A673 (cell line): ENCODE measurements at regions not wholly inside any gene's neighbourhood (a gene's known extent, or its start where the extent isn't known, plus 50 kb on each side); places are given as distances from the start of the nearest gene placed in this dataset.

Source experiments
- BruUV-seq: library from RNA; stranded (reverse); fragments of 400-500 nt; replicated peaks from 2 replicates; lab custom pipeline; 2021; lab: Mats Ljungman, UMichigan
- CTCF ChIA-PET: fragments of 300-600 bp; sonication (Branson Sonifier 250); formaldehyde crosslinking; loops from one replicate; lab custom pipeline; 2022; ENCODE audit warnings: antibody characterized with exemption; lab: Charles Lee
- POLR2A ChIA-PET: fragments of 300-600 bp; sonication (Branson Sonifier 250); formaldehyde crosslinking; loops from one replicate; lab custom pipeline; 2022; ENCODE audit warnings: antibody characterized with exemption; ENCODE audit not compliant: low non-redundant PET; lab: Charles Lee
- DNase-seq: peaks from one replicate; pipeline ENCODE4 v3.0.0-alpha.2; 2015; ENCODE audit warnings: low spot score
- H3K27ac ChIP-seq: fragments of 200-600 bp; sonication (generic); 2 replicates; pipeline ENCODE4 v1.5.1; 2016; ENCODE audit warnings: mixed run types, low read depth, mild to moderate bottlenecking, mixed read lengths, antibody characterized with exemption, low read length; ENCODE audit not compliant: poor library complexity, severe bottlenecking
- H3K27me3 ChIP-seq: fragments of 200-600 bp; sonication (generic); replicated peaks from 2 replicates; pipeline ENCODE4 v1.6.1; 2017; ENCODE audit warnings: mixed run types, low read depth, mild to moderate bottlenecking, mixed read lengths, antibody characterized with exemption, low read length; ENCODE audit not compliant: insufficient read depth, poor library complexity
- H3K36me3 ChIP-seq: fragments of 200-600 bp; sonication (generic); 2 replicates; pipeline ENCODE4 v1.6.1; 2016; ENCODE audit warnings: mixed run types, mild to moderate bottlenecking, mixed read lengths, antibody characterized with exemption, low read length; ENCODE audit not compliant: insufficient read depth, poor library complexity, severe bottlenecking
- H3K4me1 ChIP-seq: fragments of 200-600 bp; sonication (generic); 2 replicates; pipeline ENCODE4 v1.6.1; 2017; ENCODE audit warnings: mixed run types, mild to moderate bottlenecking, mixed read lengths, antibody characterized with exemption, low read length; ENCODE audit not compliant: insufficient read depth, poor library complexity, severe bottlenecking
- H3K4me3 ChIP-seq: fragments of 200-600 bp; sonication (generic); 2 replicates; pipeline ENCODE4 v1.5.1; 2016; ENCODE audit warnings: low read depth, mixed run types, mild to moderate bottlenecking, mixed read lengths, low read length; ENCODE audit not compliant: poor library complexity, severe bottlenecking
- H3K9me3 ChIP-seq: fragments of 200-600 bp; sonication (generic); 2 replicates; pipeline ENCODE4 v1.6.1; 2016; ENCODE audit warnings: mixed run types, low read depth, mild to moderate bottlenecking, mixed read lengths, antibody characterized with exemption, low read length; ENCODE audit not compliant: poor library complexity, severe bottlenecking
- EZH2 ChIP-seq: fragments of 200-600 bp; sonication (generic); IDR thresholded peaks from 2 replicates; pipeline ENCODE4 v1.6.1; 2017; ENCODE audit warnings: borderline replicate concordance, low read depth, mild to moderate bottlenecking, mixed read lengths, antibody characterized with exemption, low read length; ENCODE audit not compliant: poor library complexity, severe bottlenecking
- intact Hi-C: fragments of 100-400 bp; cut with micrococcal nuclease; formaldehyde crosslinking; loops from one replicate; pipeline ENCODE4 v1.10.0; 2022; ENCODE audit not compliant: unreplicated experiment
- TF ChIP-seq, protein P1 (sequence below): fragments of 300-800, 200-600 bp; sonication (generic); conservative IDR thresholded peaks from 2 replicates; pipeline ENCODE4 v1.5.1; 2017; ENCODE audit warnings: low read depth, mild to moderate bottlenecking, antibody characterized with exemption, low read length, moderate library complexity, mixed read lengths

DNA sequence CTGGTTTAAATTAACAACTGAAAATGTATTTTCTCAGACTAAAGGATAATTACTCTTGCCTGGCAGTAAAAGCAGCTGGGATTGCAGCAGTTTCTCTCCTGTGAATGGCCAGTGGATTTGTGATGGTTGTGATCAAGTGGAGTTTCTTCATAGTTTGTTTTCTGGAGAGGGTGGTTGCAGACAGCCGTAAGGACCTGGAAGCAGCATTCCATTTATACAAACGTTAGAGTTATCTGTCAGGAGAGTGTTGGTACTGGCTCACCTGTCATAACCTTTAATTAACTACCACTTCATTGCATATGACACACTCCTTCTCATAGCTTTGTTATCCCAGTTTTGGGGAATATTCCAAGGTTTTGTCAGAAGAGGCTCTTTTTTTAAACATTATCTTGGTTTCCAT, 258.4 kb upstream of the SLC10A2 start:
- DNase-seq: no peak
- no TSS peak for BruUV-seq
- Histone ChIP-seq H3K36me3 (no peaks in the 10 kb centered on the region), H3K4me1 (no peaks in the 10 kb centered on the region), H3K4me3 (no peak overlapping the region), H3K27ac (no peak overlapping the region), H3K9me3 (no peaks in the 10 kb centered on the region), H3K27me3 (peaks cover 16% of the 10 kb centered on the region)
- CTCF ChIA-PET: no interaction called here
- TF ChIP-seq, protein P1, sequence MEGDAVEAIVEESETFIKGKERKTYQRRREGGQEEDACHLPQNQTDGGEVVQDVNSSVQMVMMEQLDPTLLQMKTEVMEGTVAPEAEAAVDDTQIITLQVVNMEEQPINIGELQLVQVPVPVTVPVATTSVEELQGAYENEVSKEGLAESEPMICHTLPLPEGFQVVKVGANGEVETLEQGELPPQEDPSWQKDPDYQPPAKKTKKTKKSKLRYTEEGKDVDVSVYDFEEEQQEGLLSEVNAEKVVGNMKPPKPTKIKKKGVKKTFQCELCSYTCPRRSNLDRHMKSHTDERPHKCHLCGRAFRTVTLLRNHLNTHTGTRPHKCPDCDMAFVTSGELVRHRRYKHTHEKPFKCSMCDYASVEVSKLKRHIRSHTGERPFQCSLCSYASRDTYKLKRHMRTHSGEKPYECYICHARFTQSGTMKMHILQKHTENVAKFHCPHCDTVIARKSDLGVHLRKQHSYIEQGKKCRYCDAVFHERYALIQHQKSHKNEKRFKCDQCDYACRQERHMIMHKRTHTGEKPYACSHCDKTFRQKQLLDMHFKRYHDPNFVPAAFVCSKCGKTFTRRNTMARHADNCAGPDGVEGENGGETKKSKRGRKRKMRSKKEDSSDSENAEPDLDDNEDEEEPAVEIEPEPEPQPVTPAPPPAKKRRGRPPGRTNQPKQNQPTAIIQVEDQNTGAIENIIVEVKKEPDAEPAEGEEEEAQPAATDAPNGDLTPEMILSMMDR: no peak
- no peak for TF ChIP-seq EZH2
- POLR2A ChIA-PET: interaction anchor here (0.7 kb wide), 1 partner anchor 9 kb away, joined by 7 read pairs; no protein-coding TSS in a partner anchor
- intact Hi-C loops: loop anchor here (5.0 kb wide), 1 partner anchor 132 kb away; no protein-coding TSS in a partner anchor

DNA sequence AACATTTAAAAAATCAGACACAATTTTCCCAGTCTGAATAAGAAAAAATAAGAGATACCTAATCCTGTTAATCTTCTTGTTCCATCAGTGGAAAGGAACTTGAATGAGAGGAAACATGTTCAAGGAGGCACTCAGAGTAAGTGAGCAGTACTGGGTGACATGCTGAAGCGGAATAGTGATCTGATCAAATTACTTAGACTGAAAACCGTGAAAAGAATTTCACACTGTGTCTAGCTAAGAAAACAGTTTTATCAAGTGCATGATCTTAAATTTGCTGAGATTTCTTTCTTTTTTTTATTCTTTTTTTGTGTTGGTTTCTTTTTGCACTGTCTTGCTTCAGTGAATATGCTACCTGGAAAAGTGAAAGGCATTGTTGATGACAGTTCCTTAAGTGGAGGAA, 249.5 kb upstream of the SLC10A2 start:
- H3K27me3 ChIP-seq: peaks cover 4% of the 10 kb centered on the region
- ChIA-PET POLR2A (interaction anchor here (0.6 kb wide), 1 partner anchor 9 kb away, joined by 7 read pairs; no protein-coding TSS in a partner anchor), CTCF (no interaction called here)
- TF ChIP-seq, protein P1: no peak
- TF ChIP-seq EZH2: no peak
- H3K36me3 ChIP-seq: no peaks in the 10 kb centered on the region
- no peak for DNase-seq
- no peaks in the 10 kb centered on the region for H3K4me1 ChIP-seq
- H3K4me3 ChIP-seq: no peak overlapping the region
- no peak overlapping the region for H3K27ac ChIP-seq
- BruUV-seq: no TSS peak
- intact Hi-C loops: no loop called here
- no peaks in the 10 kb centered on the region for H3K9me3 ChIP-seq

DNA sequence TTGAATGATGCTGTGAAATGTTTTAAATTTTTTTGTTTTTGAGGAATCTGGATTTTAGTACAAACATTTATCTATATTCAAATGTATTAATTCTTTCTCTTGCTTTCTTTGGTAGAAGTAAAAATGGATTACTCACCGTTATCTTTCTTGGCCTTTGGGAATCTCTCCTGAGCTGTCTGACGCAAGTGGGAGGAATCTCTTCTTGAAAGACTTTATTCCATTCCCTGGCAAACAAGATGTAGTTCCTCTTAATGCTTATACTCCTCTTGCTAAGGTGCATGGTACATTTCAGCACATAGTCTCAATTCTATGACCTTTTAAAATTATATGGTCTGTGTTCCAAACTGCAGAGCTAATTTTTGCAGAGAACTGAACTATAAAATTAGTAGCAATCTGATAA, 246.2 kb upstream of the SLC10A2 start:
- Histone ChIP-seq H3K36me3 (no peaks in the 10 kb centered on the region), H3K27me3 (peaks cover 2% of the 10 kb centered on the region), H3K27ac (no peak overlapping the region), H3K4me3 (no peak overlapping the region), H3K9me3 (no peaks in the 10 kb centered on the region), H3K4me1 (no peaks in the 10 kb centered on the region)
- ChIA-PET POLR2A (no interaction called here), CTCF (no interaction called here)
- no peak for DNase-seq
- intact Hi-C loops: no loop called here
- TF ChIP-seq EZH2: no peak
- TF ChIP-seq, protein P1: no peak
- no TSS peak for BruUV-seq
